Activated naive CD4-positive, alpha-beta T cell treated with anti-CD3 and anti-CD28 coated beads, Interleukin-2, amount 50 U/mL, for 24 hours (primary cell): ENCODE measurements at regions not wholly inside any gene's neighbourhood (a gene's known extent, or its start where the extent isn't known, plus 50 kb on each side); places are given as distances from the start of the nearest gene placed in this dataset.

Experiments used
- H3K27ac Mint-ChIP-seq: one replicate; pipeline ENCODE4 v1.8.0; 2021; ENCODE audit warnings: mild to moderate bottlenecking, mixed read lengths
- H3K27me3 Mint-ChIP-seq: one replicate; pipeline ENCODE4 v1.8.0; 2021; ENCODE audit warnings: mixed read lengths
- H3K36me3 Mint-ChIP-seq: one replicate; pipeline ENCODE4 v1.8.0; 2021; ENCODE audit warnings: mixed read lengths
- H3K4me1 Mint-ChIP-seq: one replicate; pipeline ENCODE4 v1.8.0; 2021; ENCODE audit warnings: mixed read lengths
- H3K4me3 Mint-ChIP-seq: one replicate; pipeline ENCODE4 v1.8.0; 2021; ENCODE audit warnings: mild to moderate bottlenecking, mixed read lengths
- H3K9me3 Mint-ChIP-seq: one replicate; pipeline ENCODE4 v1.8.0; 2021; ENCODE audit warnings: mixed read lengths

- no peaks in the 10 kb centered on the region for H3K36me3 Mint-ChIP-seq
- no peak overlapping the region for H3K27ac Mint-ChIP-seq
- no peaks in the 10 kb centered on the region for H3K27me3 Mint-ChIP-seq
- peaks cover 8% of the 10 kb centered on the region for H3K9me3 Mint-ChIP-seq
- H3K4me1 Mint-ChIP-seq = no peaks in the 10 kb centered on the region
- no peak overlapping the region for H3K4me3 Mint-ChIP-seq
These were observed 362.1 kb downstream of the SLC6A15 start for GRCh38 chr12:84550518-84550917.

DNA sequence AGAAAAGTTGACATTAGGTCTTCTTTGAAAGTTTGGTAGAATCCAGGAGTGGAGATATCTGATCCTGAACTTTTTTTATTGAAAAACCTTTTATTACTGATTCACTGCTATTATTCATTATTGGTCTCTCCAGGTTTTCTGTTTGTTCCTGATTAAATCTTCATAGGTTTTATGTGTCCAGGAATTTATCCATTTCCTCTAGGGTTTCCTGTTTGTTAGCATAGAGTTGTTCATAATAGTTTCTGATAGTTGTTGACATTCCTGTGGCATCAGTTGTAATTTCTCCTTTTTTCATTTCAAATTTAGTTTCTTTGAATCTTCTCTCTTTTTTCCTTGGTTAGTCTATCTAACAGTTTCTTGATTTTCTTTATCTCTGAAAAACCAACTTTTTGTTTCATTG, 370.3 kb downstream of the SLC6A15 start:
- Mint-ChIP-seq H3K9me3 (no peaks in the 10 kb centered on the region), H3K36me3 (no peaks in the 10 kb centered on the region), H3K4me1 (no peaks in the 10 kb centered on the region), H3K4me3 (no peak overlapping the region), H3K27me3 (no peaks in the 10 kb centered on the region), H3K27ac (peak overlapping the region; percentile 47)

DNA sequence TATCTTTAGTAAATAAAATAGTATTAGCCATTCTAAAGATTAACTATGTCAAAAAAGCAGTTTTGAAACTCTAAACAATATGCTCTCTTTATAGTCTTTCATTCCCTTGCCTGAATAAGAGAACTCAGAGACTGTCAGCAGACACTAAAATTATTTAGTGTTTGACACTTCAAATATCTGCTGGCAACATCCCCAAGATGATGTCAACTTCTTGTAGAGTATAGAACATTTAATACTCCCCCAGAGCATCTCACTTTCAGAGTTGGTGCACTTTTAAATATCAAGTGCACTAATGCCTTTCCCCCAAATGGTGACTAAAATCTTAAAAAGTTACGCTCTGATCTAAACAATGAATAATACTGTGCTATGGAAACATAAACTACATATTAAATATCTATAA, 374.9 kb downstream of the SLC6A15 start:
- Mint-ChIP-seq H3K9me3 (no peaks in the 10 kb centered on the region), H3K27ac (no peak overlapping the region), H3K4me3 (no peak overlapping the region), H3K27me3 (no peaks in the 10 kb centered on the region), H3K36me3 (no peaks in the 10 kb centered on the region), H3K4me1 (no peaks in the 10 kb centered on the region)

DNA sequence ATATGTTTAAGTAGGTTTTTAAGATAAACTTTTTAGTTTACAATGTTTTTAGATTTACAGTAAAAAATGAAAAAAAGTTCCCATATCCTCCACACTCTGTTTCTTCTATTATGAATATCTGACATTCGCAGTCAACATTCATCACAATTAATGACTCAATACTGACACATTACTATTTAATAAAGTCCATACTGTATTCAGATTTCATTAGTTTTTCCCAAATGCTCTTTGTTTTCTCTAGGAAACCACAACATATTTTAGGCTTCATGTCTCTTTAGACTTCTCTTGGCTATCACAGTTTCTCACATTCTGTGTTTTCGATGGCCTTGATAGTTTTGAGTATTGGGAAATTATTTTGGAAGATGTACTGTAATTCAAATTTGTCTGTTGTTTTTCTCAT, 399.8 kb downstream of the SLC6A15 start:
- Mint-ChIP-seq H3K36me3 (no peaks in the 10 kb centered on the region), H3K4me1 (no peaks in the 10 kb centered on the region), H3K27me3 (no peaks in the 10 kb centered on the region), H3K9me3 (no peaks in the 10 kb centered on the region), H3K27ac (no peak overlapping the region), H3K4me3 (no peak overlapping the region)

DNA sequence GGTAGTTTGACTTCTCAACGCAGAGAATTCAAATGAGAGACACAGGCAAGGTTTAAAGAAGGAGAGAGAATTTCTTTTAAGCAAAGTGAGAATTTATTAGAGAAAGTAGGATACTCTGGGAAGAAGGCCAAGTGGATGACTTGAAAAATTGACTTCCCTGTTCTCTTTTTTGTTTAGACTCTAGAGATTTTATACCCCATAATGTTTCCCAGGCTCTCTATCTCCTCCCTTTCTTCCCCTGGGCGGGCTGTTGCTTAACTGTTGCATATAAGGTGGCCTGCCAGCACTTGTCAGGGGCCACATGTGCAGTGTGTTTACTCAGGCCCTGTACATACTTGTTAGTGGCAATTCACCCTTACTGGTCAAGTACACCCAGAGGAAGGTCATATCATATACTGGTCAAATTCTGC, 403.7 kb downstream of the SLC6A15 start:
- Mint-ChIP-seq H3K36me3 (no peaks in the 10 kb centered on the region), H3K27ac (no peak overlapping the region), H3K9me3 (no peaks in the 10 kb centered on the region), H3K4me3 (no peak overlapping the region), H3K27me3 (no peaks in the 10 kb centered on the region), H3K4me1 (no peaks in the 10 kb centered on the region)

- Mint-ChIP-seq H3K9me3 (no peaks in the 10 kb centered on the region), H3K27ac (no peak overlapping the region), H3K27me3 (no peaks in the 10 kb centered on the region), H3K4me3 (no peak overlapping the region), H3K36me3 (no peaks in the 10 kb centered on the region), H3K4me1 (no peaks in the 10 kb centered on the region)
These were observed 404.4 kb downstream of the SLC6A15 start for GRCh38 chr12:84507956-84508850.

DNA sequence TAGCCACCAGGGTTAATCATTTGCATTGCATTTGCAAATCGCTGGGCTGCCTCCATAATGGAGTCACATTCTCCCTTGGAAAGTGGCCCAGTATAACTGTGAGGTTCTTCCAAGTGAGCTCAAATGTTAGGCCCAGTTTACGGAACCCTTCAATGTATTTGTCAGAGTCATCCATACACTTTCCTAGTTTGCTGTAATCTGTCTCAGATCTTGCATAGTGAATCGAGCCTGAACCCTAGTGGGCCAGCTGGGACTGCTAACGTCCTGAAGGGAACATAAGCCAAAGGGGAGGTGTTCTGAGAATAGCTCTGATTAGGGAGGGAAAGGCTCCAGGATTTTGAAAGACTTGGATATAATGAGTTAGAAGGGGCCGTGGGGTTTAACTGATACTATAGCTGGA, 406.3 kb downstream of the SLC6A15 start:
- no peaks in the 10 kb centered on the region for H3K4me1 Mint-ChIP-seq
- no peaks in the 10 kb centered on the region for H3K9me3 Mint-ChIP-seq
- H3K27me3 Mint-ChIP-seq = no peaks in the 10 kb centered on the region
- H3K27ac Mint-ChIP-seq = no peak overlapping the region
- no peaks in the 10 kb centered on the region for H3K36me3 Mint-ChIP-seq
- no peak overlapping the region for H3K4me3 Mint-ChIP-seq

DNA sequence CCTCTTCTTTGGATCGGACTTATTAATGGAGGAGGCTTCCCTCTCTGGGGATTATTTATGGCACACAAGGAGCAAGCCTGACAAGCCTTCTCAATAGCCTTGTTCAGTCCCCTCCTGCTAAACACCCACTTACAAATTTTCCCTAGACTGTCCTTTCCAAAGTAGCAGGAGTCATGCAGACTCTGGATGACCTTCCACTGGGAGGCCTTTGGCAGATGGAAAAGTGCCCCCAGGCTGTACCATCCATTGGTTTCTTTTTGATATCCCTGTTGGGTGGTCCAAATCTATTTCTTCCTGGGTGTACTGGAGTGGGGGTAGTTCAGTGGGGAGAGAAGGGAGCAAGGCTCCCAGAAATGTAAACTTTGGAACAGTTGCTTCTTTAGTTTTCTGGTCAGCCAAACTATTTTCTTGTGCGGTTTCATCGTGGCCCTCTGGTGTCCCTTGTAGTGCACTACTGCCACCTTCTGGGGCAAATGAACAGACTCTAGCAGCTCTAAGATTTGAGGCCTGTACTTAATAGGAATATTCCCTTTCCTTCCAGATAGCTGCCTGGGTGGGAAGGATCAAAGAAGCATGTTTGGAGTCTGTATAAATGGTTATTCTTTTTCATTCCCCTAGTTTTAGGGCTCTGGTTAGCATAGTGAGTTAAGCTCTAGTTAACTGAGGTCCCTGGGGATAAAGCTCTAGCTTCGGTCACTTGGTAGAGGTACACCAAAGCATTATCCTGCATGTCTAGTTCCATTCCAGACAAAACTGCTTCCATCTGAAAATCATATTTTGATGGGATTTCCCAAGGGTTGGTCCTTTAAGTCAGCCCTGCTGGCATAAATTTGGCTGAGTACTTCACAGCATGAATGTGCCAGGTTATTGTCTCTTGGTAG, 409.5 kb downstream of the SLC6A15 start:
- no peaks in the 10 kb centered on the region for H3K36me3 Mint-ChIP-seq
- H3K9me3 Mint-ChIP-seq = no peaks in the 10 kb centered on the region

GRCh38 chr12:84502180-84502860, 410.3 kb downstream of the SLC6A15 start:
- Mint-ChIP-seq H3K9me3 (no peaks in the 10 kb centered on the region), H3K36me3 (no peaks in the 10 kb centered on the region), H3K4me1 (no peaks in the 10 kb centered on the region), H3K27me3 (no peaks in the 10 kb centered on the region), H3K27ac (no peak overlapping the region), H3K4me3 (no peak overlapping the region)

More for the DNA sequence above, 409.5 kb downstream of the SLC6A15 start:
- H3K27me3 Mint-ChIP-seq = no peaks in the 10 kb centered on the region
- H3K4me1 Mint-ChIP-seq = no peaks in the 10 kb centered on the region
- H3K4me3 Mint-ChIP-seq = no peak overlapping the region
- H3K27ac Mint-ChIP-seq = no peak overlapping the region

GRCh38 chr12:84497819-84498218, 414.8 kb downstream of the SLC6A15 start:
- Mint-ChIP-seq H3K9me3 (no peaks in the 10 kb centered on the region), H3K36me3 (no peaks in the 10 kb centered on the region), H3K27me3 (no peaks in the 10 kb centered on the region), H3K4me1 (no peaks in the 10 kb centered on the region), H3K27ac (no peak overlapping the region), H3K4me3 (no peak overlapping the region)

GRCh38 chr12:84495711-84496110, 416.9 kb downstream of the SLC6A15 start:
- no peak overlapping the region for H3K4me3 Mint-ChIP-seq
- no peaks in the 10 kb centered on the region for H3K27me3 Mint-ChIP-seq
- H3K36me3 Mint-ChIP-seq = no peaks in the 10 kb centered on the region
- H3K4me1 Mint-ChIP-seq = no peaks in the 10 kb centered on the region
- H3K27ac Mint-ChIP-seq = no peak overlapping the region
- H3K9me3 Mint-ChIP-seq = no peaks in the 10 kb centered on the region

- Mint-ChIP-seq H3K4me1 (no peaks in the 10 kb centered on the region), H3K27me3 (no peaks in the 10 kb centered on the region), H3K27ac (no peak overlapping the region), H3K4me3 (no peak overlapping the region), H3K9me3 (no peaks in the 10 kb centered on the region), H3K36me3 (no peaks in the 10 kb centered on the region)
These were observed 420.2 kb downstream of the SLC6A15 start for GRCh38 chr12:84492351-84492883.

- no peak overlapping the region for H3K4me3 Mint-ChIP-seq
- no peaks in the 10 kb centered on the region for H3K9me3 Mint-ChIP-seq
- no peaks in the 10 kb centered on the region for H3K27me3 Mint-ChIP-seq
- H3K4me1 Mint-ChIP-seq = no peaks in the 10 kb centered on the region
- no peaks in the 10 kb centered on the region for H3K36me3 Mint-ChIP-seq
- no peak overlapping the region for H3K27ac Mint-ChIP-seq
These were observed 427.8 kb downstream of the SLC6A15 start for GRCh38 chr12:84484798-84485197.

DNA sequence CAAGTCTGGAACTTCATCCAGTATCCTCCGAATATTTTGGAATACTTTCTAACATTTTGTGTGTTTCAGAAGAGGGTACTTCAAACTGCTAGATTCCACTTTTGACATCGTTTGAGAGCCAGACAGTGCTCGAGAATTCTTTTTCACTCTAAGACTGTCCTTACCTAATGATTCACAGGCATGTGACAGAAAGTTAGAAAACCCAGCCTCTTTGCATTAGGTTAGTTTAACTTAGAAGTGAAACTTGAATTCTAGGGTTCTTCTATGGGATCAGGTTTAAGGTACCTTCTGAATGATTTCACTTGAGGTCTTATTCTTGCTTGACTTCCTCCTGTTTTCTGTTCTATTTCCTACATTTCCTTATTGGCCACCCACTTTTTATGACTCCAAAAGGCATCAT, 431.8 kb downstream of the SLC6A15 start:
- Mint-ChIP-seq H3K27ac (no peak overlapping the region), H3K4me3 (no peak overlapping the region), H3K36me3 (no peaks in the 10 kb centered on the region), H3K27me3 (no peaks in the 10 kb centered on the region), H3K4me1 (no peaks in the 10 kb centered on the region), H3K9me3 (peaks cover 4% of the 10 kb centered on the region)

DNA sequence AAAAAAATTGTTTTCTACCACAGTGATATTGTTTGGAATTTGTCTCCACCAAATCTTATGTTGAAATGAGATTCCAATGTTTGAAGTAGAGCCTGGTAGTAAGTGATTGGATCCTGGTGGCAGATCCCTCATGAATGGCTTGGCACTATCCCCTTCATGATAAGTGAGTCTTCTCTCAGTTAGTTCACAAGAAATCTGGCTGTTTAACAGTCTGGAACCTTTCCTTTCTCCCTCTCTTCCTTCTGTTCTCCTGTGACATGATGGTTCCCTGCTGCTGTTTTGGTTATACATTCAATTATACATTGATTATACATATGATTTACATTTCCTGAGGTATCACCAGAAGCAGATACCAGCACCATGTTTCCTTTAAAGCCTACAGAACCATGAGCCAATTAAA, 442.2 kb downstream of the SLC6A15 start:
- no peak overlapping the region for H3K27ac Mint-ChIP-seq
- H3K36me3 Mint-ChIP-seq = no peaks in the 10 kb centered on the region
- H3K27me3 Mint-ChIP-seq = no peaks in the 10 kb centered on the region
- H3K4me3 Mint-ChIP-seq = no peak overlapping the region
- no peaks in the 10 kb centered on the region for H3K9me3 Mint-ChIP-seq
- no peaks in the 10 kb centered on the region for H3K4me1 Mint-ChIP-seq
